ENCODE measurements at regions not wholly inside any gene's neighbourhood (a gene's known extent, or its start where the extent isn't known, plus 50 kb on each side); places are given as distances from the start of the nearest gene placed in this dataset.

GRCh38 chr1:218942431-218942830 is 231.2 kb upstream of the LYPLAL1 start:
- CTCF ChIA-PET (ENCODE audit: low intra/inter-chr PET ratio, low total read pairs), result no interaction called here
- no peak for FAIRE-seq
- WGBS (ENCODE audit: low lambda C conversion rate), result 18% methylated on average over 5 of the region's 5 CpGs
- POLR2A ChIA-PET, result no interaction called here
- BruUV-seq (replicated peaks), result no TSS peak
- in situ Hi-C loops (cut with HindIII; ENCODE audit: extremely low pct_ligation_motif_present, low pct_unique_long_range_greater_than_20kb), result no loop called here
- Histone ChIP-seq H3K4me3 (replicated peaks in 1 of 3; ENCODE audit: insufficient read depth in 1 of 3, low read depth in 2 of 3, low read length in 3 of 3) (no peak overlapping the region), H3K9ac (ENCODE audit: insufficient read depth, low read depth, low read length) (no peak overlapping the region), H2AFZ (ENCODE audit: low read length) (no peak overlapping the region), H4K20me1 (ENCODE audit: insufficient read depth, low read length) (no peaks in the 10 kb centered on the region), H3K79me2 (ENCODE audit: insufficient read depth, low read length) (no peaks in the 10 kb centered on the region), H3K27ac (ENCODE audit: extremely low read length, insufficient read depth, low read length) (no peak overlapping the region), H3K9me3 (ENCODE audit: low read length) (no peaks in the 10 kb centered on the region), H3K36me3 (replicated peaks in 1 of 2; ENCODE audit: control insufficient read depth in 1 of 2, insufficient read depth in 2 of 2, low read length in 2 of 2) (no peaks in the 10 kb centered on the region), H3K4me2 (ENCODE audit: low read depth, low read length) (no peak overlapping the region), H3K27me3 (ENCODE audit: control insufficient read depth in 1 of 2, insufficient read depth in 2 of 2, low read length in 2 of 2) (no peaks in the 10 kb centered on the region), H3K4me1 (ENCODE audit: insufficient read depth, low read length) (no peaks in the 10 kb centered on the region)
- ATAC-seq, result no peak
- intact Hi-C loops (cut with micrococcal nuclease; ENCODE audit: unreplicated experiment), result no loop called here
- no peak for DNase-seq (ENCODE audit: low spot score)
- TF ChIP-seq ZNF883 (CRISPR knock-in tag; IDR thresholded peaks at IDR 0.05; ENCODE audit: not compliant biosample characterization), result no peak

- ATAC-seq (no peak), DNase-seq (ENCODE audit: low spot score) (no peak), FAIRE-seq (no peak)
- H4K20me1 ChIP-seq (ENCODE audit: insufficient read depth, low read length), result no peaks in the 10 kb centered on the region
- no peak for TF ChIP-seq ZNF781 (CRISPR knock-in tag; IDR thresholded peaks at IDR 0.05; ENCODE audit: borderline replicate concordance, not compliant biosample characterization)
- no peak for TF ChIP-seq ZNF382 (CRISPR knock-in tag; IDR thresholded peaks at IDR 0.05; ENCODE audit: borderline replicate concordance)
- TF ChIP-seq HMG20B (CRISPR knock-in tag; conservative IDR thresholded peaks at IDR 0.05), result no peak
- TF ChIP-seq AFF4 (CRISPR knock-in tag; IDR thresholded peaks at IDR 0.05), result no peak
- TF ChIP-seq SP1 (IDR thresholded peaks at IDR 0.05), result no peak
- TF ChIP-seq SP1 (CRISPR knock-in tag; IDR thresholded peaks at IDR 0.05), result no peak
- TF ChIP-seq ZNF432 (CRISPR knock-in tag; IDR thresholded peaks at IDR 0.05; ENCODE audit: borderline replicate concordance), result no peak
- no peak for TF ChIP-seq THAP8 (CRISPR knock-in tag; IDR thresholded peaks at IDR 0.05; ENCODE audit: borderline replicate concordance)
- TF ChIP-seq SMAD9 (CRISPR knock-in tag; IDR thresholded peaks at IDR 0.05), result no peak
- TF ChIP-seq ZBTB20 (CRISPR knock-in tag; IDR thresholded peaks at IDR 0.05; ENCODE audit: borderline replicate concordance, low read depth), result no peak
- no peak for TF ChIP-seq ZNF441 (CRISPR knock-in tag; IDR thresholded peaks at IDR 0.05; ENCODE audit: borderline replicate concordance)
- TF ChIP-seq STAG1 (CRISPR knock-in tag; IDR thresholded peaks at IDR 0.05), result no peak
- no peak for TF ChIP-seq RXRA (CRISPR knock-in tag; IDR thresholded peaks at IDR 0.05)
- TF ChIP-seq E2F1 (CRISPR knock-in tag; IDR thresholded peaks at IDR 0.05), result no peak
- H3K4me2 ChIP-seq (ENCODE audit: low read depth, low read length), result no peak overlapping the region
- H3K9me3 ChIP-seq (ENCODE audit: low read length), result no peaks in the 10 kb centered on the region
- no peaks in the 10 kb centered on the region for H3K36me3 ChIP-seq (replicated peaks in 1 of 2; ENCODE audit: control insufficient read depth in 1 of 2, insufficient read depth in 2 of 2, low read length in 2 of 2)
- no peak overlapping the region for H3K9ac ChIP-seq (ENCODE audit: insufficient read depth, low read depth, low read length)
- H3K27me3 ChIP-seq (ENCODE audit: control insufficient read depth in 1 of 2, insufficient read depth in 2 of 2, low read length in 2 of 2), result no peaks in the 10 kb centered on the region
- intact Hi-C loops (cut with micrococcal nuclease; ENCODE audit: unreplicated experiment), result no loop called here
- ChIA-PET CTCF (ENCODE audit: low intra/inter-chr PET ratio, low total read pairs) (no interaction called here), POLR2A (no interaction called here)
- in situ Hi-C loops (cut with HindIII; ENCODE audit: extremely low pct_ligation_motif_present, low pct_unique_long_range_greater_than_20kb), result no loop called here
- H2AFZ ChIP-seq (ENCODE audit: low read length), result no peak overlapping the region
- H3K4me3 ChIP-seq (replicated peaks in 1 of 3; ENCODE audit: insufficient read depth in 1 of 3, low read depth in 2 of 3, low read length in 3 of 3), result no peak overlapping the region
- H3K27ac ChIP-seq (ENCODE audit: extremely low read length, insufficient read depth, low read length), result no peak overlapping the region
- BruUV-seq (replicated peaks), result no TSS peak
- 0% methylated on average over 2 of the region's 2 CpGs for WGBS (ENCODE audit: low lambda C conversion rate)
- H3K79me2 ChIP-seq (ENCODE audit: insufficient read depth, low read length), result no peaks in the 10 kb centered on the region
- H3K4me1 ChIP-seq (ENCODE audit: insufficient read depth, low read length), result no peaks in the 10 kb centered on the region
These were observed 230.3 kb upstream of the LYPLAL1 start for GRCh38 chr1:218943371-218943770.

Measured in HepG2 (cell line).